ENCODE measurements at regions not wholly inside any gene's neighbourhood (a gene's known extent, or its start where the extent isn't known, plus 50 kb on each side); places are given as distances from the start of the nearest gene placed in this dataset.
"Not testable (repeated sequence)": the region's sequence is repeated elsewhere in the genome, so short reads cannot be mapped to it uniquely, and the experiment has no call there.

- H3K4me1 ChIP-seq (ENCODE audit: control insufficient read depth, insufficient read depth, low read length); H3K4ac ChIP-seq (ENCODE audit: low read depth, low read length); H2AK5ac ChIP-seq (ENCODE audit: low read depth, low read length); H2BK120ac ChIP-seq (ENCODE audit: low read depth, low read length); H3K56ac ChIP-seq (ENCODE audit: extremely low read depth, insufficient read depth, low read length); H2BK5ac ChIP-seq (ENCODE audit: low read depth, low read length, poor library complexity, severe bottlenecking); H4K20me1 ChIP-seq (ENCODE audit: insufficient read depth, low read length); H3K27ac ChIP-seq (ENCODE audit: insufficient read depth, low read length); H3K79me1 ChIP-seq (ENCODE audit: low read depth in 1 of 2, low read length in 2 of 2); dilution Hi-C loops (cut with HindIII; ENCODE audit: low sequenced_read_pairs, unreplicated experiment); CTCF ChIA-PET; H3K9me1 ChIP-seq (ENCODE audit: insufficient read depth, low read length); H3K4me2 ChIP-seq (ENCODE audit: low read depth, low read length); intact Hi-C loops (cut with micrococcal nuclease); H3K23ac ChIP-seq (ENCODE audit: low read depth, low read length); in situ Hi-C loops (cut with MboI; ENCODE audit: low sequenced_read_pairs); H4K8ac ChIP-seq (ENCODE audit: low read depth in 2 of 2, low read length in 2 of 2); H3K18ac ChIP-seq (ENCODE audit: low read depth, low read length); H3K9ac ChIP-seq (ENCODE audit: low read depth, low read length); DNase-seq; H3K36me3 ChIP-seq (ENCODE audit: control insufficient read depth, insufficient read depth, low read length); H3K4me3 ChIP-seq (ENCODE audit: insufficient read depth, low read depth, low read length); H3K9me3 ChIP-seq (ENCODE audit: control insufficient read depth, insufficient read depth, low read length); H2AFZ ChIP-seq (replicated peaks; ENCODE audit: low read length, poor library complexity); BruUV-seq (replicated peaks); H2AK9ac ChIP-seq (replicated peaks; ENCODE audit: low read depth, low read length, poor library complexity); H3K14ac ChIP-seq (replicated peaks; ENCODE audit: low read depth, low read length); H4K91ac ChIP-seq (ENCODE audit: insufficient read depth, low read depth, low read length); H2BK15ac ChIP-seq (ENCODE audit: low read depth, low read length); H4K5ac ChIP-seq (ENCODE audit: low read depth, low read length); H2BK20ac ChIP-seq (ENCODE audit: low read depth, low read length); H3K27me3 ChIP-seq (ENCODE audit: control insufficient read depth, insufficient read depth, low read length); ATAC-seq (ENCODE audit: low read depth); POLR2A ChIA-PET (ENCODE audit: unreplicated experiment): not testable (repeated sequence)
- 75% methylated on average over 6 of the region's 9 CpGs; no CpG with 5 or more reads in 1 of the 2 experiments for WGBS, 2 experiments (ENCODE audit: extremely low coverage in 2 of 2, insufficient read length in 1 of 2)
Measured at GRCh38 chr13:62729746-62730145, 1314.1 kb upstream of the PCDH20 start.
